ENCODE measurements at regions not wholly inside any gene's neighbourhood (a gene's known extent, or its start where the extent isn't known, plus 50 kb on each side); places are given as distances from the start of the nearest gene placed in this dataset.

DNA sequence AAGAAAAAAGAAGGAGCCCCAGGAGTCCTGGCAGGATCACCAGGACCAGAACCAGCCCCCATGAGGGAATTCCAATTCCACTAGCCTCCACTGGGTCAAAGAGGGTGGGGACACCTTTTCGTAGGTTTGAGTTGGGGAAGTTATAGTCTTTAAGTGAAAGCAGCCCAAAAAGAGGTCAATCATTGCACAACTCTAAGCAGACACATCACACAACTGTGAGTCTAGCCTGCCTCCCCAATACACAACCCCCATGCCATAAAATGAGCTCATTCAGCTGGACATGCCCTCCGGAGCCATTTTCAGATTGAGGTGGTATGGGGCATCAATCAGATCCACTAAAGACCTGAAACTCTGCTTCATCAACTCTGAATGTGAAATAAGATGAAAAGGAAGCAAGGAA lies 179.9 kb downstream of the NPHP4 start:
- Mint-ChIP-seq H3K4me3 (no peak overlapping the region), H3K9me3 (ENCODE audit: low read depth) (no peaks in the 10 kb centered on the region), H3K27me3 (peaks cover 19% of the 10 kb centered on the region), H3K27ac (no peak overlapping the region), H3K4me1 (ENCODE audit: low read depth) (no peaks in the 10 kb centered on the region), H3K36me3 (no peaks in the 10 kb centered on the region)

DNA sequence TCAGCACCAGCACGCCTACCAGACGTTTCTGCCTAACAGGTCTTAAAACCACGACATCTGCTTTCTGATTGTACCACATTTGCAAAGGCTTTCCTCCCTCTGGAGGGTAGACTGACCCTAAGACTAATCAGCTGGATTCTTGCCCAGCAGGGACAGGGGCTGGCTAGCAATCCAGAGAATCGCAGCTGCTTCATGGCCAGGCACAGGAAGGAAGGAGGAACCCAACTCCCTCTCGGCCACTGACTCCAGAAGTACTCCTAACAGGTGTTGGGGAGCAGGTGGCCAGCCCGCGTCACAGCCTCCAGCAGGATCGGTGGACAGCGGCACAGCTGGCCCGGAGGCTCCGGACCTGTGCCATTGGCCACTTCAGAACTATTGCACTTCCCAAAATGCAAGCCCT lies 180.8 kb downstream of the NPHP4 start:
- no peak overlapping the region for H3K27ac Mint-ChIP-seq
- no peaks in the 10 kb centered on the region for H3K4me1 Mint-ChIP-seq (ENCODE audit: low read depth)
- no peak overlapping the region for H3K4me3 Mint-ChIP-seq
- H3K36me3 Mint-ChIP-seq: no peaks in the 10 kb centered on the region
- no peaks in the 10 kb centered on the region for H3K9me3 Mint-ChIP-seq (ENCODE audit: low read depth)
- H3K27me3 Mint-ChIP-seq: peaks cover 16% of the 10 kb centered on the region

DNA sequence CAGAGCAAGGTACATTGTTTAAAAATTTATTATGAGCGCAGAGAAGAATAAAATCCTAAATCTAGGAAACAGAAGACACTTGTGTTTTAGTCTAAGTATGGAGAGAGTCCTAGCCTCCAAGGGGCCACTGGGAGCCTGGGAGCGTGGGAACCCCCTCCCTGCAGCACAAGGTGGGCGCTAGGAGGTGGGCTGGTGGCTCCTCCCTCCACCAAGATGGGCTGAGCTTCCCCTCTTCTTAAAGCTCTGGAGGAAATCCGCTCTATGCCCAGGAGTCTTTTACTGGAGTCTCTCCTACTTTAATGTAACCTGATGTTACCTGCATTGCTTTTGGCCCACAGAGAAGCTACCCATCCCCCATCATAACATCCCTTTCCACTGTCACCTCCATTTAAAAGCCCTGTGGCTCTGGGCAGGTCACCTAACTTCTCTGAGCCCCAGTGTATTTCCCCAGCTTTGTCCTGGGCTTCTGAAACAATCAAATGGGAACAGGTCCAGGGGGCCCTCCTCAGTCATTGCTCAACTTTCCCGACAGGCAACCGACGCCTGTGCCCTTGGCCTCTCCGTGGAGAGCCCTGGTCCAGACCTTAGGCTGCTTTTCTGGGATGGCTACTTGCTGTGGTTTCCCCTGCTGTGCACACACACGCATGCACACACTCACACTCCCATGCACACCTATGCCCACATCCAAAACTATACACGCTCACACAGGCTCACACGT lies 181.5 kb downstream of the NPHP4 start:
- Mint-ChIP-seq H3K27me3 (peaks cover 11% of the 10 kb centered on the region), H3K4me3 (no peak overlapping the region), H3K27ac (no peak overlapping the region)

DNA sequence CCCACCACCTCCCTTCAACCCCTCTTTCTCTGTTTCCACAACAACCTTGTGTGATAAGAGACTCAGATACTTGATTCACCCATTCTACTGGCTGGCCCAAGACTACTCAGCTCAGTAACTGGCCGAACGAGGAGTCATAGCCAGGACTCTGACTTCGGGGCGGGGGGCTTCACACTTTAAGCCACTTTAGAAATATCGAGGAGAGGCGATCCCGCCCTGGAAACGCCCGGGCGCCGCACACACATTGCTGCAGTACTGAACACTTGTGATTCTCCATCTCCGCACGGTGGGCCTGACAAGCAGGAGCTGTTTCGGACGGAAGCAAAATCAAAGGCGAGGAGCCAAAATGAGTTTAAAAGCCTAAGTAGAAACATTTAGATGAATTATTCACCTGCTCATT lies 182.1 kb downstream of the NPHP4 start:
- no peaks in the 10 kb centered on the region for H3K9me3 Mint-ChIP-seq (ENCODE audit: low read depth)
- H3K36me3 Mint-ChIP-seq: no peaks in the 10 kb centered on the region
- no peak overlapping the region for H3K27ac Mint-ChIP-seq
- peaks cover 8% of the 10 kb centered on the region for H3K27me3 Mint-ChIP-seq
- no peak overlapping the region for H3K4me3 Mint-ChIP-seq
- H3K4me1 Mint-ChIP-seq (ENCODE audit: low read depth): no peaks in the 10 kb centered on the region

More for the DNA sequence above, 181.5 kb downstream of the NPHP4 start:
- H3K4me1 Mint-ChIP-seq (ENCODE audit: low read depth): no peaks in the 10 kb centered on the region
- no peaks in the 10 kb centered on the region for H3K9me3 Mint-ChIP-seq (ENCODE audit: low read depth)
- no peaks in the 10 kb centered on the region for H3K36me3 Mint-ChIP-seq

DNA sequence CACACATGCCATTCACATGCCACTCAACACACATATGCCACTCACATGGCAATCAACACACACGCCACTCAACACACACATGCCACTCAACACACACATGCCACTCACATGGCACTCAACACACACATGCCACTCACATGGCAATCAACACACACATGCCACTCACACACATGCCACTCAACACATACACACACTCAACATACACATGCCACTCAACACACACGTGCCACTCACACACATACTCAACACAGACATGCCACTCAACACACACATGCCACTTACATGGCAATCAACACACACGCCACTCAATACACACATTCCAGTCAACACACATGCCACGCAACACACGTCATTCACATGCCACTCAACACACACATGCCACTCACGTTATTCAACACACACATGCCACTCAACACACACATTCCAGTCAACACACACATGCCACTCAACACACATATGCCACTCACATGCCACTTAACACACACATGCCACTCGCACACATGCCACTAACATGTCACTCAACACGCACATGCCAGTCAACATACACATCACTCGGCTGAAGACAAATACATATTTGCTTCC lies 182.9 kb downstream of the NPHP4 start:
- Mint-ChIP-seq H3K4me1 (ENCODE audit: low read depth) (no peaks in the 10 kb centered on the region), H3K36me3 (no peaks in the 10 kb centered on the region), H3K4me3 (no peak overlapping the region), H3K27ac (no peak overlapping the region), H3K27me3 (peaks cover 7% of the 10 kb centered on the region), H3K9me3 (ENCODE audit: low read depth) (no peaks in the 10 kb centered on the region)

DNA sequence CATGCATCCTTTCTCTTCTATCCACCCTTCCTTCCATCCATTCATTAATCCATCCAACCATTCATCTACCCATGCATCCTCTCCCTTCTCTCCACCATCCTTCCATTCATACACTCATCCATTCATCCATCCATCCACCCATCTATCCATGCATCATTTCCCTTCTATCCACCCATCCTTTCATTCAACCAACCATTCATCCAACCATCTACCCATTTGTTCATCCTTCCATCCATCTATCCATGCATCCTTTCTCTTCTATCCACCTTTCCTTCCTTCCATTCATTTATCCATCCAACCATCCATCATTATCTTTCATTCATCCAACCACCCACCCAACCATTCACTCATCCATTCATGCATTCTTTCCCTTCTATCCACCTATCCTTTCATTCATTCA lies 188.4 kb downstream of the NPHP4 start:
- Mint-ChIP-seq H3K36me3 (no peaks in the 10 kb centered on the region), H3K9me3 (ENCODE audit: low read depth) (peaks cover 2% of the 10 kb centered on the region), H3K4me3 (no peak overlapping the region), H3K27me3 (peaks cover 3% of the 10 kb centered on the region), H3K4me1 (ENCODE audit: low read depth) (no peaks in the 10 kb centered on the region), H3K27ac (no peak overlapping the region)

DNA sequence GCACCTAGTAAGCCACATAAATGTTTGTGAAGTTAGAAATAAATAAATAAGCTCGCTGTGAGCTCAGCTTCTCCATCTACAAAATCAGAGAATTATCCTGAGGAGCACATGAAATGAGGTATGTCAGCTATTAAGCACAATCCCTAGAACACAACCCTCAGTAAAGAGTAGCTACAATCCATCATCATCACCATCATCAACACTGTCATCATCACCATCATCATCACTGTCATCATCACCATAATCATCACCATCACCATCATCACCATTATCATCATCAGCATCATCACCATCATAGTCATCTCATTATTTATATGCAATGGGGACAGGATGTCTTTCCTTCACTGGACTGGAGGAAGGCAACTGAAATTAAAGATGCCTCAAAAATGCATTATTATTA lies 189.6 kb downstream of the NPHP4 start:
- H3K27ac Mint-ChIP-seq: no peak overlapping the region
- no peaks in the 10 kb centered on the region for H3K4me1 Mint-ChIP-seq (ENCODE audit: low read depth)
- peaks cover 3% of the 10 kb centered on the region for H3K27me3 Mint-ChIP-seq
- H3K36me3 Mint-ChIP-seq: no peaks in the 10 kb centered on the region
- peaks cover 2% of the 10 kb centered on the region for H3K9me3 Mint-ChIP-seq (ENCODE audit: low read depth)
- H3K4me3 Mint-ChIP-seq: no peak overlapping the region

DNA sequence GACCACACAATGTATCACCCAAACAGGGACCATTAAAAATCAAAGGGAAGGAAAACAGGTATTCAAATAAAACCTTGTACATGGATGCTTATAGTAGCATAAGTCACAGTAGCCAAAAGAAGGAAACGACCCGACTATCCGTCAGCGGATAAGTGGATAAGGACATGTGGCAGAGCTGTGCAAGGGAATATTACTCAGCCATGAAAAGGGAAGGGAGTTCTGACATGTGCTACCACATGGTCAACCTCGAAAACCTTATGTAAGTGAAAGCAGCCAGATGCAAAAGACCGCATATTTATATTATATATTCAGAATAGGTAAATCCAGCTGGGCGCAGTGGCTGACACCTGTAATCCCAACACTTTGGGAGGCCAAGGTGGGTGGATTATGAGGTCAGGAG lies 193.3 kb downstream of the NPHP4 start:
- H3K27ac Mint-ChIP-seq: no peak overlapping the region
- H3K36me3 Mint-ChIP-seq: no peaks in the 10 kb centered on the region
- no peak overlapping the region for H3K4me3 Mint-ChIP-seq
- no peaks in the 10 kb centered on the region for H3K4me1 Mint-ChIP-seq (ENCODE audit: low read depth)
- H3K9me3 Mint-ChIP-seq (ENCODE audit: low read depth): peaks cover 2% of the 10 kb centered on the region
- peaks cover 4% of the 10 kb centered on the region for H3K27me3 Mint-ChIP-seq

DNA sequence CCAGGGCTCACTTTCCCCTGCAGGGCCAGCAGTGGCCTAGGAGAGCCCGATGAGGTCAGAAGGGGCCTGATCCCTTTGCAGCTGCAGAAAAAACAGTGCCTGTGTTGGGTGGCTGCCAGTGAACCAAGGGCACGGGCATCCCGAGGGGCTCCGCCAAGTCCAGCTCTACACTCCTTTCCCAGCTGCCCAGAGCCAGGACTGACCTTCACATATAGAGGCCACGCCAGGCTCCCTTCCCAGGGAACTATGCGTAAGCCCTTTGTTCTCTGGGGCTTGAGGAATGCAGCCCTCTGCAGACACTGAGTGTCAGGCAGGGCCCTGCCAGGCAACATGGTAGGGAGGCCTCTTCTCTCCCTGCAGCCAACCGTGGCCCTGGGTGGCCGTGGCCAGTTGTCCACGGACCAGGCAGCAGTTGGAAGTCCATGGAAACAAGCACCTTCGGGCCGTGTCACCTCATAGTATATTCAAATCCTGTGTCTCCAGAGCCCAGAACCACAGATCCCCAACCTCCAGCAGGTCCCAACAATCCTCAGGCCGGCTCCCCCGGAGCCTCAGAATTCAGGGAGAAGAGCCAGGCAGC lies 194.0 kb downstream of the NPHP4 start:
- no peak overlapping the region for H3K4me3 Mint-ChIP-seq
- H3K4me1 Mint-ChIP-seq (ENCODE audit: low read depth): no peaks in the 10 kb centered on the region
- no peaks in the 10 kb centered on the region for H3K36me3 Mint-ChIP-seq
- H3K9me3 Mint-ChIP-seq (ENCODE audit: low read depth): peaks cover 2% of the 10 kb centered on the region
- peaks cover 6% of the 10 kb centered on the region for H3K27me3 Mint-ChIP-seq
- H3K27ac Mint-ChIP-seq: no peak overlapping the region

DNA sequence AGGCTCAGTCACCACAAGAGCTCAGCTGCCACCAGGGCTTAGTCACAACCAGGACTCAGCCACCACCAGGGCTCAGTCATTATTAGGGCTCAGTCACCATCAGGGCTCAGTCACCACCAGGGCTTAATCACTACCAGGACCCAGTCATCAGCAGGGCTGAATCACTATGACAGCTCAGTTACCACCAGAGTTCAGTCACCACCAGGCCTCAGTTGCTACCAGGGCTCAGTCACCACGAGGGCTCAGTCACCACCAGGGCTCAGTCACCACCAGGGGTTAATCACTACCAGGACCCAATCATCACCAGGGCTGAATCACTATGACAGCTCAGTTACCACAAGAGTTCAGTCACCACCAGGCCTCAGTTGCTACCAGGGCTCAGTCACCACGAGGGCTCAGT lies 196.2 kb downstream of the NPHP4 start:
- H3K4me3 Mint-ChIP-seq: no peak overlapping the region
- peaks cover 2% of the 10 kb centered on the region for H3K9me3 Mint-ChIP-seq (ENCODE audit: low read depth)
- H3K36me3 Mint-ChIP-seq: no peaks in the 10 kb centered on the region
- H3K4me1 Mint-ChIP-seq (ENCODE audit: low read depth): no peaks in the 10 kb centered on the region
- H3K27me3 Mint-ChIP-seq: peaks cover 5% of the 10 kb centered on the region
- H3K27ac Mint-ChIP-seq: no peak overlapping the region

DNA sequence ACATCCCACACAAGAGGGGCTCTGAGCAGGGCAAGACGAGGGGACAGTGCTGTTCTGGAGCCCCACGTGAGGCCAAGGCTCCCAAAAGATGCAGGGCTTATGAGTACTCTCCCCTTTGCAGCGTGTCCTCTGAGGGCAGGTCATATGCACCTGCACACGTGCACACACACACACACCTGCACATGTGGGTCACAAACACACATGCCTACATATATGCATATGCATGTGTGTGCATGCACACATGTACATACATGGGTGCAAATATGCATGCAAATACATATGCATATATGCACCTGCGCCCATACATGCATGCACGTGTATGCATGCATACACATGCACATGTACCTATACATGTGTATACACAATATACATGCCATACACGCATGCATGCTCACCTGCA lies 197.9 kb downstream of the NPHP4 start:
- no peaks in the 10 kb centered on the region for H3K4me1 Mint-ChIP-seq (ENCODE audit: low read depth)
- no peak overlapping the region for H3K4me3 Mint-ChIP-seq
- peaks cover 5% of the 10 kb centered on the region for H3K9me3 Mint-ChIP-seq (ENCODE audit: low read depth)
- H3K36me3 Mint-ChIP-seq: no peaks in the 10 kb centered on the region
- no peak overlapping the region for H3K27ac Mint-ChIP-seq
- peaks cover 8% of the 10 kb centered on the region for H3K27me3 Mint-ChIP-seq

DNA sequence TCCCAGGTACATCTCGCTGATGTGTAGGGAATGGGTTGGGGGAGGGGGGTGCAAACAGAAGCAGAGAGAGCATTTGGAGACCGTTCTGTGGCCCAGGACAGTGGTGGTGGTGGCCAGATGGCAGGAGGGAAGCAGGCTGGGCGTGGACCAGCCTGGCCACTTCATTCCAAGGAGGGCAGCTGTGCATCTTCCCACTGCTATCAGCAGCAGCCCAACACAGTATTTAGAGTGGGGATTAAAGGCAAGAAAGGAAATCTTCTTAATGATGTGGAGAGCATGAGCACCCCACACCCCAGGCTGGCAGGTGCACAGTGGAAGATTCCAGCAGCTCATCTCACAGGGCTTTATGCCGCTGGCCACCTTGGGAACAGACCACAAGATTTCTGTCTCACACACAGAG lies 198.7 kb downstream of the NPHP4 start:
- H3K4me1 Mint-ChIP-seq (ENCODE audit: low read depth): no peaks in the 10 kb centered on the region
- peaks cover 5% of the 10 kb centered on the region for H3K9me3 Mint-ChIP-seq (ENCODE audit: low read depth)
- H3K4me3 Mint-ChIP-seq: no peak overlapping the region
- H3K36me3 Mint-ChIP-seq: no peaks in the 10 kb centered on the region
- H3K27me3 Mint-ChIP-seq: peaks cover 8% of the 10 kb centered on the region
- H3K27ac Mint-ChIP-seq: no peak overlapping the region

DNA sequence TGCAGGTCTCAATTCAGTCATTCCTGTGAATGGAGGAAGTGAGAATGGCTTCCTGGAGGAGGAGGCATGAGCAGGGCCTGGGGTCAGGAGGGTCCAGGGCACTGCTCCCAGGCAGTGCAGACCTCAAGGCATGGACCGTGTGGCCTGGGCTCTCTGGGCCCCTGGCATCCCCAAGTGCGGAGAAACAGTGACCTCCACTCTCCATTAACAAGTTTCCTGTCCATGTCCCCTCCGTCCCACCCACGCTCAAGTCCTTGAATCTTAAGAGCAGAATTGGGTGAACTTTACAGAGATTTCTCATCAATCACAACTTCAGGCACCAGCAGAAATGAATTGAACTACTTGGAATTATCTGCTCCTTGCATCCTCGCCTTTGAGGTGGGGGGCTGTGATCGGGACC lies 211.1 kb downstream of the NPHP4 start:
- Mint-ChIP-seq H3K9me3 (ENCODE audit: low read depth) (no peaks in the 10 kb centered on the region), H3K27ac (no peak overlapping the region), H3K4me1 (ENCODE audit: low read depth) (no peaks in the 10 kb centered on the region), H3K4me3 (no peak overlapping the region), H3K36me3 (no peaks in the 10 kb centered on the region), H3K27me3 (peaks cover 3% of the 10 kb centered on the region)

DNA sequence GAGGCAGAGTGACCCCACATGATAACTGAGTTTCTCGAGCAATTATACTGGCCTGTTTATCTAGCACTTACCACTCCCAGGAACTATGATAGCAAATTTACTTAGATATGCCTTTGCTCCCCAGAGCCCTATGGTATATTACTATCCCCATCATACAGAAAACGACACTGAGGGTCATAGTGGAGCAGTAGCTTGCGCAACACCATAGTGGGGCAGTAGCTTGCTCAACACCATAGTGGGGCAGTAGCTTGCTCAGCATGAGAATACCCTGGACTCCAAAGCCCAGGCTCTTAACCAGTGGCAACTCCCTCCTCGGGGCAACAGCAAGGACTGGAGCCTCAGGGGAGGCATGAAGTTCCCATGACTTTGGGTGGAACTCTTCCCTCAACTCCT lies 211.9 kb downstream of the NPHP4 start:
- H3K9me3 Mint-ChIP-seq (ENCODE audit: low read depth): no peaks in the 10 kb centered on the region
- no peaks in the 10 kb centered on the region for H3K36me3 Mint-ChIP-seq
- H3K4me3 Mint-ChIP-seq: no peak overlapping the region
- H3K27me3 Mint-ChIP-seq: peaks cover 3% of the 10 kb centered on the region
- H3K4me1 Mint-ChIP-seq (ENCODE audit: low read depth): no peaks in the 10 kb centered on the region
- H3K27ac Mint-ChIP-seq: no peak overlapping the region

DNA sequence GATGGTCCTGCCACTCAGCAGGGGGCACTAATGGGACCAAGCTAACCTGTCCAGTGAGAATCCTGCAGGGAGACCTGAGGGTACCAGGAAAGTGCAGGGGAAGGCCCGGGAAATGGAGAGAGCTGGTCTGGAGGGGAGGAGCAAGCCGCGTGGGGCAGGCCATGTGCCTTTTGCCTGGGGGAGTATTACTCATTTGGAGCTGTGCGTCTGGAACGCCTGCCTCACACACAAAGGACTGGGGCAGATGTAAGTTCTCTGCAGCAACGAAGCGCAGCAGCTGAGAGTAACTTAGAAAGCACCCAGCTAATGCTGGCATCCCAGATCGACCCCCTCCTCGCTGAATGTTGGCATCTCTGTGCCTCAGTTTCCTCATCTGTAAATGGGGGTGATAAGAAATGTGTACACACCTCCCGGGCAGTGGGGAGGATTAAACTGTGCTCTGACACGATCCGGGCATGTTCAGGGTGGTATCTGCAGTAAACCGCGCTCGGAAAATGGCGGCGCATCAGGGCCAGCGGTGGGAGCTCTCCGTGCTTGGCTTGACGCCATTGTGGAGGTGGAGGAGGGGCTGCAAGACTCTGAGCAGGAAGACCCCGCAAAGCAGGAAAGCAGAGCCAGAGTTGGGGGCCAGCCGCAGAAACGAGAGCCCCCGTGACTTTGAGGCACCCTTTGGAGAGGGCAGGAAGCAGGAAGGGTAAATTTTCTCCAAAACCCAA lies 212.5 kb downstream of the NPHP4 start:
- H3K9me3 Mint-ChIP-seq (ENCODE audit: low read depth): no peaks in the 10 kb centered on the region
- H3K36me3 Mint-ChIP-seq: no peaks in the 10 kb centered on the region
- no peak overlapping the region for H3K4me3 Mint-ChIP-seq
- H3K27me3 Mint-ChIP-seq: peaks cover 3% of the 10 kb centered on the region
- no peaks in the 10 kb centered on the region for H3K4me1 Mint-ChIP-seq (ENCODE audit: low read depth)
- no peak overlapping the region for H3K27ac Mint-ChIP-seq

Measured in activated naive CD8-positive, alpha-beta T cell (primary cell).